H1 (cell line): ENCODE measurements at regions not wholly inside any gene's neighbourhood (a gene's known extent, or its start where the extent isn't known, plus 50 kb on each side); places are given as distances from the start of the nearest gene placed in this dataset.

Experiments
- CTCF ChIA-PET: fragments of 300-600 bp; sonication (Branson Sonifier 250); formaldehyde crosslinking; loops from one replicate; lab custom pipeline; 2021; ENCODE audit not compliant: partially characterized antibody; lab: Charles Lee
- POLR2A ChIA-PET: fragments of 300-600 bp; sonication (Branson Sonifier 250); formaldehyde crosslinking; loops from one replicate; lab custom pipeline; 2021; ENCODE audit warnings: inconsistent platforms; ENCODE audit not compliant: partially characterized antibody; lab: Charles Lee
- DNase-seq, 2 experiments: peaks; one replicate each; pipeline versions ENCODE4 v3.0.0 to v3.0.0-alpha.2; 2010 to 2022; ENCODE audit warnings: low spot score in 2 of 2, low read depth in 1 of 2, mixed read lengths in 1 of 2
- FAIRE-seq: peaks from 2 replicates; lab custom pipeline; 2011; peaks lifted over from hg19 to GRCh38; lab: Jason Lieb, UNC
- H2AFZ ChIP-seq: 2 replicates; pipeline ENCODE4 v1.8.1; 2012; ENCODE audit warnings: low read length, inconsistent platforms
- H2AK5ac ChIP-seq: 2 replicates; pipeline ENCODE4 v1.6.1; 2013; ENCODE audit warnings: low read depth, low read length
- H2BK120ac ChIP-seq: replicated peaks from 2 replicates; pipeline ENCODE3; 2013; ENCODE audit warnings: low read depth, low read length, inconsistent platforms
- H2BK12ac ChIP-seq: 2 replicates; pipeline ENCODE4 v1.6.1; 2013; ENCODE audit warnings: low read depth, low read length
- H2BK15ac ChIP-seq: 2 replicates; pipeline ENCODE4 v1.6.1; 2013; ENCODE audit warnings: low read length
- H2BK20ac ChIP-seq: 2 replicates; pipeline ENCODE4 v1.6.1; 2013; ENCODE audit warnings: low read length
- H2BK5ac ChIP-seq: 2 replicates; pipeline ENCODE4 v1.6.1; 2013; ENCODE audit warnings: low read depth, low read length
- H3K14ac ChIP-seq: 2 replicates; pipeline ENCODE4 v1.6.1; 2013; ENCODE audit warnings: inconsistent platforms; ENCODE audit not compliant: insufficient read length
- H3K18ac ChIP-seq: 2 replicates; pipeline ENCODE4 v1.6.1; 2013; ENCODE audit warnings: low read length; ENCODE audit errors: extremely low read depth
- H3K23ac ChIP-seq: 2 replicates; pipeline ENCODE4 v1.6.1; 2013; ENCODE audit warnings: inconsistent platforms; ENCODE audit not compliant: insufficient read length
- H3K23me2 ChIP-seq: 2 replicates; pipeline ENCODE4 v1.6.1; 2013; ENCODE audit warnings: low read depth, low read length
- H3K27ac ChIP-seq: 2 replicates; pipeline ENCODE4 v1.6.1; 2011; ENCODE audit warnings: low read depth, low read length, inconsistent platforms
- H3K27me3 ChIP-seq, 4 experiments: replicated peaks in 1 of 4; 1 replicate in 1 of 4; 2 replicates in 3 of 4; pipeline versions ENCODE4 v1.6.1 to v1.8.1; 2011 to 2013; ENCODE audit warnings: low read length in 3 of 4, mild to moderate bottlenecking in 3 of 4, inconsistent platforms in 2 of 4, mixed read lengths in 2 of 4, moderate library complexity in 1 of 4; ENCODE audit not compliant: control insufficient read depth in 3 of 4, insufficient read depth in 3 of 4; ENCODE audit errors: extremely low read depth in 1 of 4
- H3K36me3 ChIP-seq, 4 experiments: 2 replicates each; pipeline versions ENCODE4 v1.6.1 to v1.8.1; 2011 to 2013; ENCODE audit warnings: mild to moderate bottlenecking in 4 of 4, low read length in 3 of 4, moderate library complexity in 2 of 4, control low read depth in 1 of 4, inconsistent platforms in 1 of 4; ENCODE audit not compliant: insufficient read depth in 4 of 4, control insufficient read depth in 2 of 4
- H3K4ac ChIP-seq: replicated peaks from 2 replicates; pipeline ENCODE3; 2013; ENCODE audit warnings: low read length, low read depth, mixed read lengths, inconsistent platforms; ENCODE audit not compliant: insufficient read length
- H3K4me1 ChIP-seq, 4 experiments: replicated peaks in 1 of 4; 1 replicate in 1 of 4; 2 replicates in 3 of 4; pipeline versions ENCODE4 v1.6.1 to v1.8.1; 2011 to 2013; ENCODE audit warnings: low read length in 3 of 4, inconsistent platforms in 2 of 4, mixed read lengths in 1 of 4; ENCODE audit not compliant: insufficient read depth in 4 of 4, control insufficient read depth in 3 of 4
- H3K4me2 ChIP-seq, 2 experiments: 2 replicates each; pipeline versions ENCODE4 v1.6.1 to v1.8.1; 2011 to 2013; ENCODE audit warnings: low read depth in 2 of 2, low read length in 2 of 2, control low read depth in 1 of 2, inconsistent platforms in 1 of 2, mild to moderate bottlenecking in 1 of 2; ENCODE audit not compliant: insufficient read depth in 1 of 2
- H3K4me3 ChIP-seq, 4 experiments: fragments of 200-600, 300-600 bp in 1 of 4; sonication (generic), shearing (Covaris generic), sonication (Bioruptor Twin) in 1 of 4; 2 replicates each; pipeline versions ENCODE4 v1.5.1 to v1.8.1; 2011 to 2016; ENCODE audit warnings: low read length in 4 of 4, low read depth in 3 of 4, control low read depth in 2 of 4, inconsistent platforms in 2 of 4, mild to moderate bottlenecking in 2 of 4, mixed read lengths in 1 of 4, moderate library complexity in 1 of 4; ENCODE audit not compliant: insufficient read depth in 2 of 4; ENCODE audit errors: extremely low read depth in 1 of 4
- H3K56ac ChIP-seq: replicated peaks from 2 replicates; pipeline ENCODE3; 2013; ENCODE audit warnings: low read depth, mild to moderate bottlenecking, mixed read lengths, low read length, inconsistent platforms; ENCODE audit not compliant: insufficient read length
- H3K79me1 ChIP-seq: 2 replicates; pipeline ENCODE4 v1.6.1; 2013; ENCODE audit warnings: low read depth, low read length, control low read depth
- H3K79me2 ChIP-seq, 2 experiments: 2 replicates each; pipeline versions ENCODE4 v1.6.1 to v1.8.1; 2012 to 2013; ENCODE audit warnings: low read length in 2 of 2, mild to moderate bottlenecking in 2 of 2, inconsistent platforms in 1 of 2; ENCODE audit not compliant: insufficient read depth in 2 of 2, control insufficient read depth in 1 of 2
- H3K9ac ChIP-seq, 4 experiments: replicated peaks in 1 of 4; 1 replicate in 1 of 4; 2 replicates in 3 of 4; pipeline versions ENCODE4 v1.6.1 to v1.8.1; 2011 to 2013; ENCODE audit warnings: low read depth in 3 of 4, low read length in 3 of 4, control low read depth in 2 of 4, mild to moderate bottlenecking in 2 of 4, moderate library complexity in 2 of 4, inconsistent platforms in 1 of 4; ENCODE audit errors: extremely low read depth in 1 of 4
- H3K9me3 ChIP-seq, 2 experiments: 2 replicates each; pipeline versions ENCODE4 v1.6.1 to v1.8.1; 2012 to 2013; ENCODE audit warnings: mild to moderate bottlenecking in 2 of 2, moderate library complexity in 2 of 2, control low read depth in 1 of 2, inconsistent platforms in 1 of 2, low read depth in 1 of 2, low read length in 1 of 2, mixed read lengths in 1 of 2; ENCODE audit not compliant: insufficient read depth in 2 of 2
- H4K20me1 ChIP-seq, 2 experiments: replicated peaks in 1 of 2; 2 replicates each; pipeline versions ENCODE3 to v1.8.1; 2011 to 2013; ENCODE audit warnings: inconsistent platforms in 2 of 2, low read length in 2 of 2, mild to moderate bottlenecking in 1 of 2; ENCODE audit not compliant: insufficient read depth in 2 of 2, control insufficient read depth in 1 of 2
- H4K5ac ChIP-seq: 2 replicates; pipeline ENCODE4 v1.6.1; 2013; ENCODE audit warnings: low read length, low read depth, mixed read lengths, inconsistent platforms; ENCODE audit not compliant: insufficient read length
- H4K8ac ChIP-seq: 2 replicates; pipeline ENCODE4 v1.8.0; 2013; ENCODE audit warnings: mild to moderate bottlenecking, moderate library complexity, low read length, inconsistent platforms; ENCODE audit not compliant: insufficient read depth; ENCODE audit errors: extremely low read depth
- H4K91ac ChIP-seq: replicated peaks from 2 replicates; pipeline ENCODE3; 2013; ENCODE audit warnings: low read length, mixed read lengths, inconsistent platforms; ENCODE audit not compliant: insufficient read length
- CREB1 ChIP-seq: IDR thresholded peaks from 2 replicates; pipeline ENCODE4 v1.6.1; 2012; ENCODE audit warnings: inconsistent platforms
- HDAC2 ChIP-seq, 2 experiments: fragments of 300-600 bp in 1 of 2; sonication (generic) in 1 of 2; IDR thresholded peaks; 2 replicates each; pipeline ENCODE4 v1.6.1; 2011 to 2012; ENCODE audit warnings: low read depth in 2 of 2, low read length in 2 of 2, mild to moderate bottlenecking in 2 of 2, moderate library complexity in 2 of 2, borderline replicate concordance in 1 of 2, inconsistent platforms in 1 of 2
- JUN ChIP-seq: IDR thresholded peaks from 2 replicates; pipeline ENCODE4 v1.6.1; 2011; ENCODE audit warnings: low read depth, mild to moderate bottlenecking, improper control_type of control experiment, low read length
- JUND ChIP-seq: IDR thresholded peaks from 2 replicates; pipeline ENCODE4 v1.6.1; 2011; ENCODE audit warnings: mild to moderate bottlenecking, improper control_type of control experiment, low read length
- POU5F1 ChIP-seq: IDR thresholded peaks from 2 replicates; pipeline ENCODE4 v1.6.1; 2011; ENCODE audit warnings: low read depth, mild to moderate bottlenecking, low read length, moderate library complexity
- SIRT6 ChIP-seq: IDR thresholded peaks from one replicate; pipeline ENCODE4 v1.7.1; 2012; ENCODE audit warnings: low read length, inconsistent platforms
- SUZ12 ChIP-seq: fragments of 200-600 bp; sonication (generic); IDR thresholded peaks from 2 replicates; pipeline ENCODE4 v1.6.1; 2012; ENCODE audit warnings: mild to moderate bottlenecking, inconsistent platforms, low read length, moderate library complexity, mixed read lengths
- TAF7 ChIP-seq: optimal IDR thresholded peaks from 2 replicates; pipeline ENCODE3; 2011; ENCODE audit warnings: low read depth, mild to moderate bottlenecking, inconsistent platforms, low read length, moderate library complexity, borderline replicate concordance
- ZNF274 ChIP-seq: IDR thresholded peaks from 2 replicates; pipeline ENCODE4 v1.7.0; 2012; ENCODE audit warnings: low read length, borderline replicate concordance; ENCODE audit errors: extremely low read depth
- WGBS, 2 experiments: shearing (Covaris generic) in 1 of 2; methylation state at CpG; one replicate each; pipeline versions ENCODE4 v1.1.6 to v1.1.7; 2013 to 2015; ENCODE audit warnings: low lambda C conversion rate in 2 of 2, mixed read lengths in 2 of 2, inconsistent platforms in 1 of 2, low coverage in 1 of 2, missing lambda C conversion rate in 1 of 2; ENCODE audit not compliant: insufficient replicate concordance in 2 of 2, insufficient coverage in 1 of 2, insufficient read length in 1 of 2; ENCODE audit errors: extremely low coverage in 1 of 2, missing lambda C conversion rate in 1 of 2; 5-methylcytosine and 5-hydroxymethylcytosine counted together
- TF ChIP-seq, protein P1 (sequence below): IDR thresholded peaks from 2 replicates; pipeline ENCODE4 v1.6.1; 2012; ENCODE audit warnings: inconsistent platforms

DNA sequence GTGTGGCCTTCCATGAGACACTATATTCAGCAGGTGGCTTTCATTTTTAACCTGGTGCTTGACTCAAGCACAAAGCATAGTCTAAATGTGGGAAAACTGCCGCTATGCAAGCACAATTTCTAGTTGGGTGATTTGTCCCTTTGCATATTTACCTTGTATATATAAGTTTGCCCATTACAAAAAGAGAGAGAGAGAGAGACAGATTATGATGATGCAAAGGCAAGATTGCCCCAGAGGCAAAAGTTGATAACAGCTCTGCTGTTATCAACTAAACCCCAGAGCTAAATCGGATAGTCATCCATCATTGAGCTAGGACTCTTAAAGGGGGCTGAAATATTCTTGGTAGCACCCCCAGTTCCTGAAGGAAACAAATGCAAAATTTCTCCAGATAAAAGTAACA is 141.5 kb downstream of the AQP9 start:
- Histone ChIP-seq H3K9me3 (no peaks in the 10 kb centered on the region), H2BK5ac (no peak overlapping the region), H4K5ac (no peak overlapping the region), H4K8ac (no peak overlapping the region), H3K4me3 (no peak overlapping the region), H3K36me3 (no peaks in the 10 kb centered on the region), H3K4me2 (no peak overlapping the region), H3K79me1 (no peaks in the 10 kb centered on the region), H2BK120ac (no peak overlapping the region), H2AK5ac (no peak overlapping the region), H3K23me2 (no peaks in the 10 kb centered on the region; the same call in 1 of the 2 replicates), H2BK12ac (no peak overlapping the region), H3K27ac (no peak overlapping the region), H3K14ac (no peak overlapping the region), H3K79me2 (no peaks in the 10 kb centered on the region), H4K91ac (no peak overlapping the region), H2AFZ (no peak overlapping the region), H3K9ac (no peak overlapping the region), H4K20me1 (no peaks in the 10 kb centered on the region), H3K4me1 (peaks cover 0 to 2% (median 0%) of the 10 kb centered on the region in 4 experiments; a peak in 2 of 7 replicates), H3K23ac (no peak overlapping the region), H3K18ac (no peak overlapping the region), H2BK20ac (no peak overlapping the region), H3K27me3 (no peaks in the 10 kb centered on the region), H2BK15ac (no peak overlapping the region), H3K4ac (no peak overlapping the region), H3K56ac (no peak overlapping the region)
- ChIA-PET CTCF (interaction anchor here (0.9 to 1.2 kb wide), 2 partner anchors 21 to 35 kb away, joined by 3 read pairs; no protein-coding TSS in a partner anchor), POLR2A (no interaction called here)
- 88% methylated on average over 2 of the region's 2 CpGs; no CpG with 5 or more reads in 1 of the 2 experiments for WGBS, 2 experiments
- FAIRE-seq = no peak
- no peak for DNase-seq
- TF ChIP-seq TAF7 (no peak), CREB1 (no peak), HDAC2 (IDR thresholded peaks at IDR 0.05; ENCODE audit: borderline replicate concordance in 1 of 2, low read depth in 2 of 2, low read length in 2 of 2) (no peak), JUND (no peak), JUN (no peak), SUZ12 (no peak), SIRT6 (no peak), ZNF274 (no peak), POU5F1 (no peak)
- TF ChIP-seq, protein P1, sequence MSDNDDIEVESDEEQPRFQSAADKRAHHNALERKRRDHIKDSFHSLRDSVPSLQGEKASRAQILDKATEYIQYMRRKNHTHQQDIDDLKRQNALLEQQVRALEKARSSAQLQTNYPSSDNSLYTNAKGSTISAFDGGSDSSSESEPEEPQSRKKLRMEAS = no peak
